Activated T-helper 17 cell treated with anti-CD3 and anti-CD28 coated beads, Interleukin-2, amount 50 U/mL, for 72 hours (primary cell): ENCODE measurements at regions not wholly inside any gene's neighbourhood (a gene's known extent, or its start where the extent isn't known, plus 50 kb on each side); places are given as distances from the start of the nearest gene placed in this dataset.

ENCODE experiments used
- ATAC-seq: fragments of 150-1000 bp; cut with Tn5 transposase; replicated peaks from 2 replicates; pipeline ENCODE4 v1.10.0; 2021; ENCODE audit warnings: mild to moderate bottlenecking, moderate library complexity
- H3K27ac Mint-ChIP-seq: one replicate; pipeline ENCODE4 v1.8.0; 2022; ENCODE audit warnings: mixed read lengths
- H3K27me3 Mint-ChIP-seq: one replicate; pipeline ENCODE4 v1.8.0; 2022; ENCODE audit warnings: mixed read lengths
- H3K36me3 Mint-ChIP-seq: one replicate; pipeline ENCODE4 v1.8.0; 2022; ENCODE audit warnings: low read depth, mild to moderate bottlenecking, mixed read lengths
- H3K4me1 Mint-ChIP-seq: one replicate; pipeline ENCODE4 v1.8.0; 2022; ENCODE audit warnings: mixed read lengths
- H3K4me3 Mint-ChIP-seq: one replicate; pipeline ENCODE4 v1.8.0; 2022; ENCODE audit warnings: mild to moderate bottlenecking, mixed read lengths
- H3K9me3 Mint-ChIP-seq: one replicate; pipeline ENCODE4 v1.8.0; 2022; ENCODE audit warnings: mixed read lengths

- no peaks in the 10 kb centered on the region for H3K36me3 Mint-ChIP-seq
- no peak overlapping the region for H3K4me3 Mint-ChIP-seq
- H3K27ac Mint-ChIP-seq, result no peak overlapping the region
- peaks cover 7% of the 10 kb centered on the region for H3K9me3 Mint-ChIP-seq
- no peak for ATAC-seq
- H3K4me1 Mint-ChIP-seq, result no peaks in the 10 kb centered on the region
- H3K27me3 Mint-ChIP-seq, result peaks cover 17% of the 10 kb centered on the region
Observed at GRCh38 chr11:116553482-116553881, 219.3 kb downstream of the BUD13 start.

DNA sequence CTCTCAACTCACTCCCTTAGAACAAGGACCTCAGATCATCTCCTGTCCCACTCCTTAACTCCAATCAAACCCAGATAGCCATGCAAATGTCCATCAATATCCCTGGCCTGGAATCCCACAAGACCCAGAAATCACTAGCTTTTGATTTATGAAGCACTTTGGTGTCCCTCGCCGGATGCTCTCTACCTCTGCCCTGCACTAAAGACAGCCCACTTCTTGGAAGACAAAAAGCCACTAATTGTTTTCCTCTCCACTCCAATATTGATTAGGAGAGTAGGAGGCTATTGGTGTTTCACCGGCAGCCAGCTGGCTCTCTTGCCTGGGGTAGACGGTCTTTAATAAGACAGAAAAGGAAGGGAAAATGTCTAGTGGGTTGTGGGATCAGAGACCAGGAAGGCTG lies 221.2 kb downstream of the BUD13 start:
- ATAC-seq, result no peak
- Mint-ChIP-seq H3K9me3 (peaks cover 7% of the 10 kb centered on the region), H3K4me3 (no peak overlapping the region), H3K36me3 (no peaks in the 10 kb centered on the region), H3K4me1 (no peaks in the 10 kb centered on the region), H3K27ac (no peak overlapping the region), H3K27me3 (peaks cover 24% of the 10 kb centered on the region)

GRCh38 chr11:116548256-116548655 lies 224.5 kb downstream of the BUD13 start:
- peaks cover 25% of the 10 kb centered on the region for H3K27me3 Mint-ChIP-seq
- H3K4me1 Mint-ChIP-seq, result no peaks in the 10 kb centered on the region
- H3K4me3 Mint-ChIP-seq, result no peak overlapping the region
- no peak for ATAC-seq
- H3K36me3 Mint-ChIP-seq, result no peaks in the 10 kb centered on the region
- no peak overlapping the region for H3K27ac Mint-ChIP-seq
- H3K9me3 Mint-ChIP-seq, result peaks cover 3% of the 10 kb centered on the region

DNA sequence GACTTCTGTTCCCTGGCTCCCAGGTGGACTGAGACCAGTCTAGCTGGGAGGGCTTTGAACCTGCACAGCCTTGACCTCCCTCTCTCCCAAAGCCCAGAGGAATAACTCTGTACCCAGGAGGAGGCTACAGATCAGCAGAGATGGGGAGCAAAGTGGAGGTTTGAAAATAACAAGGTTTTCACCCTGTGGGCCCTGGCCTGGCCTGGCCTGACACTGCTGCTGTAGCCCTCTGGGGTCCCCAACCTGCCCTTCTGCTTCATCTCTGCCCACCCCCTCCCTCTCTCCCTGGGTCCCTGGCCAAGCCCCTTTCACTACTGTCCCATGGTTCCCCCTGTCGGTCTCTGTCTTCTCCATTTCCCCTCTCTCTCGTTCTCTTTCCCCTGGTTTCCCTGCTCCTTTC lies 225.2 kb downstream of the BUD13 start:
- Mint-ChIP-seq H3K27ac (no peak overlapping the region), H3K4me1 (no peaks in the 10 kb centered on the region), H3K36me3 (no peaks in the 10 kb centered on the region), H3K4me3 (no peak overlapping the region), H3K27me3 (peaks cover 22% of the 10 kb centered on the region), H3K9me3 (peaks cover 3% of the 10 kb centered on the region)
- ATAC-seq, result no peak

DNA sequence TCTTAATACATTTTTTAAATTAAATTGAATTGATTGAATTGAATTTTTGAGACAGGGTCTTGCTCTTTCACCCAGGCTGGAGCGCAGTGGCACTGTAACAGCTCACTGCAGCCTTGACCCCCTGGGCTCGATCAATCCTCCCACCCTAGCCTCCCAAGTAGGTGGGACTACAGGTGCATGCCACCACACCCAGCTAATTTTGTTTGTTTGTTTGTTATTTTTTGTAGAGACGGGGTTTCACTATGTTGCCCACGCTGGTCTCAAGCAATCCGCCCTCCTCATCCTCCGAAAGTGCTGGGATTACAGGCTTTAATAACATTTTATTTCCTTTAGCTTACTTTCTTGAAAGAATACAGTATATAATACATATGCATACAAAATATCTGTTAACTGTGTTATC lies 226.9 kb downstream of the BUD13 start:
- no peaks in the 10 kb centered on the region for H3K36me3 Mint-ChIP-seq
- no peaks in the 10 kb centered on the region for H3K4me1 Mint-ChIP-seq
- peaks cover 14% of the 10 kb centered on the region for H3K27me3 Mint-ChIP-seq
- no peak overlapping the region for H3K27ac Mint-ChIP-seq
- no peak overlapping the region for H3K4me3 Mint-ChIP-seq
- no peak for ATAC-seq
- peaks cover 3% of the 10 kb centered on the region for H3K9me3 Mint-ChIP-seq

DNA sequence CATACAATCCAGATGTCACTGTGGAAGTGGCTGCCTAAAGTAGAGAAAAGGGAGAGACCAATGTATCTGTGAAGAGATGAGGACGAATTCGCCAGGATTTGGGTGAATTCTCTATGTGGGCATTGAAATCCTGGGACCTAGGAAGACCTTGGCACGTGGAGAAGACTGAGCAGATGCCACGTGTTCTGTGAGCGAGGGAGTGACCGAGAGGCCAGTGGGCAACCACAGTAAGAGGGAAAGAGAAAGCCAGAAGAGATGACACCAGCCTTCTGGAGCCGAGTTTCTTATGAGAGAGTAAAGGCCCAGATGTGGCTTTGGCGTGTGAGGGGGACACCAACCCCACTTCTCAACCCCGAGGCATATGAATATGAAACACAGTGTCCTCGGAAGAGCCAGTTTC lies 228.1 kb downstream of the BUD13 start:
- H3K27me3 Mint-ChIP-seq, result peaks cover 20% of the 10 kb centered on the region
- peaks cover 3% of the 10 kb centered on the region for H3K9me3 Mint-ChIP-seq
- no peak overlapping the region for H3K4me3 Mint-ChIP-seq
- no peaks in the 10 kb centered on the region for H3K4me1 Mint-ChIP-seq
- no peak overlapping the region for H3K27ac Mint-ChIP-seq
- no peak for ATAC-seq
- H3K36me3 Mint-ChIP-seq, result no peaks in the 10 kb centered on the region

GRCh38 chr11:116543911-116544475 lies 228.8 kb downstream of the BUD13 start:
- no peak overlapping the region for H3K4me3 Mint-ChIP-seq
- peaks cover 18% of the 10 kb centered on the region for H3K27me3 Mint-ChIP-seq
- no peak for ATAC-seq
- no peak overlapping the region for H3K27ac Mint-ChIP-seq
- no peaks in the 10 kb centered on the region for H3K4me1 Mint-ChIP-seq
- no peaks in the 10 kb centered on the region for H3K36me3 Mint-ChIP-seq
- no peaks in the 10 kb centered on the region for H3K9me3 Mint-ChIP-seq

DNA sequence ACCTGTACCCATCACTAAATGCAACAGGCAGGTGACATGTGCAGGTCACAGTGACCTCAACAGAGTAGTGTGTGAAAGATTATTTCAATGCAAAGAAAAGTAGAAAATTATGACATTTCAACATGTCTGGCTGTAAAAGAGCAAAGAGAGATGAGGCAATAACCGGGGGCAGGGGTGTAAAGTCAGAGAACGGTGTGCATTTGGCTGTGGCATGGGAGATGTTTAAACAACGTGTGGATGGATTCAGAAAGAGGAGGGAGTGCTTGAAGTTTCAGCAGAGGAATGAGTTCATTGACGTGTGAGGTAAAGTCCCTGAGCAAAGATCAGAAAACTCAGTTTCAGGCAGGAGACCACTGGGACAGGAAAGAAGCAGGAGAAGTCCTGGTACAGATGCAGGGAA lies 229.7 kb downstream of the BUD13 start:
- Mint-ChIP-seq H3K27me3 (peaks cover 24% of the 10 kb centered on the region), H3K27ac (no peak overlapping the region), H3K9me3 (no peaks in the 10 kb centered on the region), H3K36me3 (no peaks in the 10 kb centered on the region), H3K4me3 (no peak overlapping the region), H3K4me1 (no peaks in the 10 kb centered on the region)
- ATAC-seq, result no peak

GRCh38 chr11:116542406-116542805 lies 230.4 kb downstream of the BUD13 start:
- Mint-ChIP-seq H3K27me3 (peaks cover 24% of the 10 kb centered on the region), H3K4me1 (no peaks in the 10 kb centered on the region), H3K4me3 (no peak overlapping the region), H3K9me3 (no peaks in the 10 kb centered on the region), H3K36me3 (no peaks in the 10 kb centered on the region), H3K27ac (no peak overlapping the region)
- ATAC-seq, result no peak

GRCh38 chr11:116541460-116541859 lies 231.3 kb downstream of the BUD13 start:
- Mint-ChIP-seq H3K4me1 (no peaks in the 10 kb centered on the region), H3K27ac (no peak overlapping the region), H3K9me3 (no peaks in the 10 kb centered on the region), H3K36me3 (no peaks in the 10 kb centered on the region), H3K27me3 (peaks cover 16% of the 10 kb centered on the region), H3K4me3 (no peak overlapping the region)
- ATAC-seq, result no peak

DNA sequence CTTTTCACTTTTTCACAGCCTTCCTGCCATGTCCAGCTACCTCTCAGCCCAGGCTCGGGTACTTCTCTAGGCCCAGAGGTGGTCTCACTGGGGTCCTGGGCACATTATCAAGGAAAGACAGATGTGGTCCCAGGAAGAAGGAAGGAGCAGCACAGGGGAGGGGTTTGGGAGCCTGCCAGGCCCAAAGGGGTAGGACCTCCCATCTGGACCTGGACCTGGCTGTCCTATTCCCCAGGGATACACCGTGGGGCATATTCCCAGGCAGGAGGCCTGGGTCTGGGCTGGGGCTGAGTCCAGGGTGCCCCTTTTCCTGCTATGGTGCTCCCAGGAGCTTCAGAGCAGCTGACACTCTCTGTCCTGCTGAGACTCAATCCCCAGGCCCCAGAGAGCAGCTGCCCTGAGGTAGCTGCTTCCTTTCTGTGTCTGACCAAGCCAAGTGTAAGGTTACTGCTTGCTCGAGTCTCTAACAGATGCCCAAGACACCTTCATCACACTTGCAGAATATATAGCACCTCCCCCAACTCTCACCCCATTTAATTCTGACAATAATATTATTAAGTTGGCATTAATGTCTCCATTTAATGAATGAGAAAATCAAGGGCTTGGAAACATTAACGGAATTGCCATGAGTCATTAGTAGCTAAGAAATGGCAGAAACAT lies 232.0 kb downstream of the BUD13 start:
- H3K4me1 Mint-ChIP-seq, result no peaks in the 10 kb centered on the region
- H3K36me3 Mint-ChIP-seq, result no peaks in the 10 kb centered on the region
- no peak for ATAC-seq
- H3K27ac Mint-ChIP-seq, result no peak overlapping the region
- no peak overlapping the region for H3K4me3 Mint-ChIP-seq
- peaks cover 16% of the 10 kb centered on the region for H3K27me3 Mint-ChIP-seq
- no peaks in the 10 kb centered on the region for H3K9me3 Mint-ChIP-seq

DNA sequence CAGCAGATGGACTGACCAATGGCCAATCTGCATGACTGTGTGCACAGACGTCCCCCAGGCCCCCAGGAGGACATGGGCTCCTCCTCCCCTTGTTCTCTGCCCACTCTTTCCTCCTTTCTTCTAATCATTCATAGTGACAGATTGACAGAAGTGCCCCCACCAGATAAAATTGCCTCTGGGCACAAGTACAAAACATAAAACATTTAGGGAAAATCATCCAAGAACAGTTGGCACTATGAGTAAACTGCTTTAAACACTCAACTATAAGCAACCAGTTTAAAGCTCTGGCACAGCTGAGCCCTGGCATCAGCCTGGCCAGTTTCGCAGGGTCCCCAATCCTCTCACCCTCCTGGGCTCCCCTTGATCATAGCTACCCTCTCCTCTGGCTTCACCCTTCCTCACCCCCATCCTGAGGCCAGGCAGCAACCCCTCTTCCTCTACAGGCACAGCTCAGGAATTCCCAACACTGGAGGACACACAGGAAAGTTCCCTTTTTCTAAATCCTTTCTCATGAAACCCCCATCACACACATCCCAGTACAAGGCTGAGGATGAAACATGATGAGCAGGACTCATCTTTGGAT lies 232.9 kb downstream of the BUD13 start:
- Mint-ChIP-seq H3K9me3 (no peaks in the 10 kb centered on the region), H3K27me3 (peaks cover 19% of the 10 kb centered on the region), H3K27ac (no peak overlapping the region), H3K4me1 (no peaks in the 10 kb centered on the region), H3K36me3 (no peaks in the 10 kb centered on the region), H3K4me3 (no peak overlapping the region)
- no peak for ATAC-seq

DNA sequence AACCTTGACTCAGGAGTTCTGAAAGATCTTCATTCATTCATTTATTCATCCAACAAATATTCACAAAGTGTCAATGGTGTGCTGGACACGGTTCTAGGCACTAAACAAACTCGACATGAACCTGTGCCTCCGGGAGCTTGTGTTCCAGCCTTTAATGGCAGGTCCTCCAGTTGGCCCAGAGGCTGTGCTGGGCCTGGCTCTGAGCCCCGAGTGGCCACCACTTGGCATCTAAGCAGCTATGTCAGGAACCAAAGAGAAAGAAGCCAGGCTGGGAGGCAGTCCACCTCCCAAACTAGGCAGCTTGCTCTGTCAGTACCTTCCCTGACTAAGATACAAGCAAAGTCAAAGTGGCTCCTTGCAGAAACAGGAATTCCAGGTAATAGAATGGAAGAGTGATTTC lies 233.6 kb downstream of the BUD13 start:
- peaks cover 19% of the 10 kb centered on the region for H3K27me3 Mint-ChIP-seq
- ATAC-seq, result no peak
- H3K36me3 Mint-ChIP-seq, result no peaks in the 10 kb centered on the region
- H3K9me3 Mint-ChIP-seq, result no peaks in the 10 kb centered on the region
- no peaks in the 10 kb centered on the region for H3K4me1 Mint-ChIP-seq
- H3K4me3 Mint-ChIP-seq, result no peak overlapping the region
- no peak overlapping the region for H3K27ac Mint-ChIP-seq

DNA sequence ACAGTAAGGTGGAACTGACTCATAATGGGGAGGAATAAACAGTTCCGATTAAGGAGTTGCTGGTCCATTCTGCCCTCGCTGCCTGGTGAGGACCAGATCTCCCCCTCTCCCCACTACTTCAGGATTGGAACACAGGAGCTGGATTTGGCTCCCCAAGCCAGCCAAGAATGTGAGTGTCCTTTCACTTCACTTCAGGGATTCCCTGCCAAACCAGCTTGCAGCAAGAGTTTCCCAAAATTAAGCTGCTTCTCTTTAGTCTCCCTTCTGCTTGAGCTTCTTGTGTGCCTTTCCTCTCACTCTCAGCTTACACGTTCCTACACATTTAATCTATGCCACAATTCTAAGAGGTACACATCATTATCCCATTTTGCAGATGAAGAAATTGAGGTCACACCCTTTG lies 234.1 kb downstream of the BUD13 start:
- Mint-ChIP-seq H3K27me3 (peaks cover 24% of the 10 kb centered on the region), H3K36me3 (no peaks in the 10 kb centered on the region), H3K27ac (no peak overlapping the region), H3K9me3 (no peaks in the 10 kb centered on the region), H3K4me3 (no peak overlapping the region), H3K4me1 (no peaks in the 10 kb centered on the region)
- ATAC-seq, result no peak

DNA sequence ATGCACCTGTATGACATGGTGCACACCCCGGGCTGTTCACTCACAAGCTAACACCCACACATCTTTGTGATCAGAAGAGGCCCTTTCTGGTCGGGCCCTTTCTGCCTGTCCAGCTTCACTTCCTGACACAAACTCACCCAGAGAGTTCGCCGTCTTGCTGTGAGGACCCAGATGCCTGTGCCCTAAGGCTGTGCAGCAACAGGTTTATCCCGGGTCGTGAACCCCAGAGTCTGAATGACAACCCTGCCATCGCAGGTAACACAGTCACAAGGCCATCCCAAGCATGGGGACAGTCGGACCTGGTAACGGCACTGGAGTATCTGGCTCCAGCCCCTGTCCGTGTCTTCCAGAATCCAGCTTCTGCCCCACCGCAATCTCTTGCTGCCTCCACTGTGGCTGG lies 235.1 kb downstream of the BUD13 start:
- Mint-ChIP-seq H3K36me3 (no peaks in the 10 kb centered on the region), H3K4me3 (no peak overlapping the region), H3K27me3 (peaks cover 24% of the 10 kb centered on the region), H3K4me1 (no peaks in the 10 kb centered on the region), H3K27ac (no peak overlapping the region), H3K9me3 (no peaks in the 10 kb centered on the region)
- no peak for ATAC-seq
